Lung (tissue), 11 donors: ENCODE measurements at regions not wholly inside any gene's neighbourhood (a gene's known extent, or its start where the extent isn't known, plus 50 kb on each side); places are given as distances from the start of the nearest gene placed in this dataset.

ENCODE experiments used
- ATAC-seq: fragments of 200-7000 bp; cut with Tn5 transposase; one replicate; pipeline ENCODE4 v1.9.1; 2020; ENCODE audit warnings: moderate number of reproducible peaks; ENCODE audit not compliant: insufficient read depth, low FRiP score
- DNase-seq, 3 donors: peaks; one replicate each; pipeline ENCODE4 v3.0.0-alpha.2; 2013 to 2017
- H3K27ac ChIP-seq, 2 donors: one replicate each; pipeline ENCODE4 v1.5.1; 2013; ENCODE audit warnings: mild to moderate bottlenecking in 2 of 2, moderate library complexity in 2 of 2, control low read depth in 1 of 2, inconsistent platforms in 1 of 2, low read depth in 1 of 2, low read length in 1 of 2
- H3K27me3 ChIP-seq, 3 donors: one replicate each; pipeline ENCODE4 v1.5.1; 2013; ENCODE audit warnings: low read length in 2 of 3; ENCODE audit not compliant: control insufficient read depth in 3 of 3, insufficient read depth in 3 of 3
- H3K36me3 ChIP-seq, 4 donors: one replicate each; pipeline ENCODE4 v1.5.1; 2013; ENCODE audit warnings: low read length in 4 of 4, mild to moderate bottlenecking in 1 of 4, moderate library complexity in 1 of 4; ENCODE audit not compliant: control insufficient read depth in 4 of 4, insufficient read depth in 4 of 4
- H3K4me1 ChIP-seq, 5 donors: one replicate each; pipeline ENCODE4 v1.5.1; 2013; ENCODE audit warnings: low read length in 5 of 5, mild to moderate bottlenecking in 2 of 5, moderate library complexity in 1 of 5; ENCODE audit not compliant: control insufficient read depth in 5 of 5, insufficient read depth in 5 of 5
- H3K4me3 ChIP-seq: one replicate; pipeline ENCODE4 v1.5.1; 2013; ENCODE audit warnings: mild to moderate bottlenecking, control low read depth, moderate library complexity
- H3K9ac ChIP-seq, 2 donors: one replicate each; pipeline ENCODE4 v1.5.1; 2013; ENCODE audit warnings: low read length in 2 of 2, control low read depth in 1 of 2; ENCODE audit not compliant: insufficient read depth in 1 of 2
- H3K9me3 ChIP-seq, 4 donors: one replicate each; pipeline ENCODE4 v1.5.1; 2013; ENCODE audit warnings: low read length in 3 of 4, mild to moderate bottlenecking in 1 of 4, moderate library complexity in 1 of 4; ENCODE audit not compliant: control insufficient read depth in 4 of 4, insufficient read depth in 3 of 4
- WGBS, 2 donors: extraction: QIAGEN DNeasy Blood & Tissue Kit; methylation state at CpG; one replicate each; pipeline ENCODE4 v1.1.7; 2013; 5-methylcytosine and 5-hydroxymethylcytosine counted together
- TF ChIP-seq, protein P1 (sequence below): IDR thresholded peaks from 2 replicates; pipeline ENCODE4 v1.5.1; 2012; ENCODE audit warnings: mild to moderate bottlenecking; ENCODE audit errors: control extremely low read depth, extremely low read depth
- donor health status: control.
- donor health status: control.
- donor health status: Bipolar disorder and iron deficiency.
- donor health status: healthy.
- donor health status: DM: yes; HTN: yes; CAD: no.

DNA sequence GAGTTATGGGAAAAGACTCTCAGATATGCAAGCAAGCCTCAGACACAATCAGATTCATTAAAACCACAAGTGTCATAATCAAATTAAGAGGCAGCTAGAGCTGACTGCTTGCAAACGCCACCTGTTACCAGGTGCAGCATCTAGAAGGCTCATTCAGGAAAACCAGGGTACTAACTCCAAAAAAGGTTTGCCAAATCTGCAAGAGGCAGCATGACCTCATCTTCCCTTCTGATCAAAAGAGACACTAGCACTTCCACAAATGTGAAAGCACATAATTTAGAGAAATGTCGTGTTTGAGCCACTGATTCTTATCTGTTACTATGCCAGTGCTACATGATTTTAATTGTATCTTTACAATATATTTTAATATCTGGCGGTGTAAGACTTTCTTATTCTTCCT is 123.3 kb upstream of the NANOGP8 start:
- H3K9me3 ChIP-seq, result no peaks in the 10 kb centered on the region
- WGBS, 2 donors, result 76 to 83% methylated on average over 3 of the region's 3 CpGs
- peaks cover 0 to 8% (median 0%) of the 10 kb centered on the region in 5 donors for H3K4me1 ChIP-seq
- no peak for ATAC-seq
- no peak overlapping the region for H3K27ac ChIP-seq
- no peak overlapping the region for H3K9ac ChIP-seq
- H3K4me3 ChIP-seq, result no peak overlapping the region
- H3K36me3 ChIP-seq, result no peaks in the 10 kb centered on the region
- TF ChIP-seq, protein P1, sequence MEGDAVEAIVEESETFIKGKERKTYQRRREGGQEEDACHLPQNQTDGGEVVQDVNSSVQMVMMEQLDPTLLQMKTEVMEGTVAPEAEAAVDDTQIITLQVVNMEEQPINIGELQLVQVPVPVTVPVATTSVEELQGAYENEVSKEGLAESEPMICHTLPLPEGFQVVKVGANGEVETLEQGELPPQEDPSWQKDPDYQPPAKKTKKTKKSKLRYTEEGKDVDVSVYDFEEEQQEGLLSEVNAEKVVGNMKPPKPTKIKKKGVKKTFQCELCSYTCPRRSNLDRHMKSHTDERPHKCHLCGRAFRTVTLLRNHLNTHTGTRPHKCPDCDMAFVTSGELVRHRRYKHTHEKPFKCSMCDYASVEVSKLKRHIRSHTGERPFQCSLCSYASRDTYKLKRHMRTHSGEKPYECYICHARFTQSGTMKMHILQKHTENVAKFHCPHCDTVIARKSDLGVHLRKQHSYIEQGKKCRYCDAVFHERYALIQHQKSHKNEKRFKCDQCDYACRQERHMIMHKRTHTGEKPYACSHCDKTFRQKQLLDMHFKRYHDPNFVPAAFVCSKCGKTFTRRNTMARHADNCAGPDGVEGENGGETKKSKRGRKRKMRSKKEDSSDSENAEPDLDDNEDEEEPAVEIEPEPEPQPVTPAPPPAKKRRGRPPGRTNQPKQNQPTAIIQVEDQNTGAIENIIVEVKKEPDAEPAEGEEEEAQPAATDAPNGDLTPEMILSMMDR, result no peak
- no peak for DNase-seq
- H3K27me3 ChIP-seq, result no peaks in the 10 kb centered on the region

DNA sequence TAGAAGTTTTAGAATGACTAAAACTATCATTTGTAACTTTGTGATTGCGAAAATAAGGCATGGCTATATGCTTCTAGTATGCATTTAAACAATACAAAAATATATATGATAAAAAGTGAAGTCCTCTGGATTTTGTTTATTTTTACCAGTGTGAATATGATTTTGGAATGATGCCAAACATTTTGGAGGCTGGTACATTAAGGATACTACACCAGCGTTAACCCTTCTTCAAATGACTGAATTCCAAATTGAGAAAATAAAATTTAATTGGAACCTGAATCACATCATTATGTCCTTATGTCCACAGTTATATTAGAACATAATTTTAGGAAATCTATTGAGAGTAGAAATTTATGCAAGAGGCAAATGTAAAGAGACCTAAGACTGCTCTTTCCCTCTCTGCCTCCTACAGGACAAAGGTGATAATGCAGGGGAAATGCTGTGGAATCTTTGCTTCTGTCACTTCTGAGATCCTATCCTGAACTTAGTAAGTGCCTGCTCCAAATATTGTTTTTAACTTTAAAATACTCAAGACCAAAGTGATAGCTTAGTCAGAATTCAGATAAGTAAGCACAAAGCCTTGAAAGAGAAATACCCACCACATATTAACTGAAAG is 121.1 kb upstream of the NANOGP8 start:
- 89 to 94% methylated on average over 2 of the region's 2 CpGs for WGBS, 2 donors
- peaks cover 0 to 5% (median 0%) of the 10 kb centered on the region in 5 donors for H3K4me1 ChIP-seq
- H3K27ac ChIP-seq, result no peak overlapping the region
- no peak overlapping the region for H3K4me3 ChIP-seq
- no peak overlapping the region for H3K9ac ChIP-seq
- H3K9me3 ChIP-seq, result no peaks in the 10 kb centered on the region
- no peak for ATAC-seq
- no peaks in the 10 kb centered on the region for H3K27me3 ChIP-seq
- no peaks in the 10 kb centered on the region for H3K36me3 ChIP-seq
- TF ChIP-seq, protein P1, result no peak
- DNase-seq, result no peak

DNA sequence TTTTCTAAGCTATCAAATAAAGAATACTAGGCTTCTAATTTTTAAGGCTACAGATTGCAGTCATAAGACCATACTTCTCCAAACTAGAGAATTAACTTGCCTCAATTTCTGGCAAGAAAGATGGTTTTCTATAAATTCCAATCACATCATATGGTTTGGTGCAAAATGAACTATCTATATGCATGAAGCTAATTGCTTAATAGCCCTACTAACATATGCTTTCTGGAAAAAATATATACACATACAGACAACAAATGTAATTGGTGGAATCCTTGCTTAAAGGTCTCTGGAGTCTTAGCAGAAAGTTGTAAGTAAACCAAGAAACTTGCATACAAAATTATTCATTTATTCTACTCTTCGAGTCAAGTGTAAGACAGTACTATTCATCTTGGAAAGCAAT is 113.1 kb upstream of the NANOGP8 start:
- no peak overlapping the region for H3K9ac ChIP-seq
- WGBS, 2 donors, result 81 to 92% methylated on average over 1 of the region's 1 CpG
- H3K4me1 ChIP-seq, result no peaks in the 10 kb centered on the region
- no peaks in the 10 kb centered on the region for H3K36me3 ChIP-seq
- no peaks in the 10 kb centered on the region for H3K9me3 ChIP-seq
- DNase-seq (no peak), ATAC-seq (no peak)
- no peak overlapping the region for H3K4me3 ChIP-seq
- no peak overlapping the region for H3K27ac ChIP-seq
- H3K27me3 ChIP-seq, result no peaks in the 10 kb centered on the region
- TF ChIP-seq, protein P1, result no peak

DNA sequence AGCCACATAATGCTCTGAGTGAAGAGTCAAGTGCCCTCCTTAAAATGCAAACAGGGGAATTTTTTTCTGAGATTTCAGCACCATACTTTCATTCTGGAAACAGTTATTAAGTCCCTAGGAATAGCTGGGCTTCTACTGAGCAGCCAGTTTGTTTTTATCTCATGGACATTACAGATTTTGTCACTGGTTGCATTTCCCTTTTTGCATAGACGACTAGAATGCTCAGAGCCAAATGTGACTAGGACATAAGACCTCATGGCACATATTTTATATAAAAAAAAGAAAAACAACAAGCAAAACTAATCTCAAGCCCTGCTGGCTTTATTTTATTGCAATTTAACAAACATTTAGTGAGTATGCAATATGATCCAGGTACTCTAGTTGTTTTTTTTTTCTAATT is 112.7 kb upstream of the NANOGP8 start:
- 62 to 74% methylated on average over 1 of the region's 1 CpG for WGBS, 2 donors
- TF ChIP-seq, protein P1, result no peak
- no peak for ATAC-seq

More for the DNA sequence above, 112.7 kb upstream of the NANOGP8 start:
- no peak overlapping the region for H3K9ac ChIP-seq
- H3K4me1 ChIP-seq, result no peaks in the 10 kb centered on the region
- no peaks in the 10 kb centered on the region for H3K27me3 ChIP-seq
- no peak for DNase-seq
- H3K27ac ChIP-seq, result no peak overlapping the region
- H3K4me3 ChIP-seq, result no peak overlapping the region
- H3K36me3 ChIP-seq, result no peaks in the 10 kb centered on the region
- H3K9me3 ChIP-seq, result no peaks in the 10 kb centered on the region
